Ecto neural progenitor cell (in vitro differentiated cells): ENCODE measurements at regions not wholly inside any gene's neighbourhood (a gene's known extent, or its start where the extent isn't known, plus 50 kb on each side); places are given as distances from the start of the nearest gene placed in this dataset.
"Not testable (repeated sequence)": the region's sequence is repeated elsewhere in the genome, so short reads cannot be mapped to it uniquely, and the experiment has no call there.

Source experiments
- DNase-seq: peaks from one replicate; pipeline ENCODE4 v3.0.0-alpha.2; 2018; ENCODE audit warnings: low spot score

DNA sequence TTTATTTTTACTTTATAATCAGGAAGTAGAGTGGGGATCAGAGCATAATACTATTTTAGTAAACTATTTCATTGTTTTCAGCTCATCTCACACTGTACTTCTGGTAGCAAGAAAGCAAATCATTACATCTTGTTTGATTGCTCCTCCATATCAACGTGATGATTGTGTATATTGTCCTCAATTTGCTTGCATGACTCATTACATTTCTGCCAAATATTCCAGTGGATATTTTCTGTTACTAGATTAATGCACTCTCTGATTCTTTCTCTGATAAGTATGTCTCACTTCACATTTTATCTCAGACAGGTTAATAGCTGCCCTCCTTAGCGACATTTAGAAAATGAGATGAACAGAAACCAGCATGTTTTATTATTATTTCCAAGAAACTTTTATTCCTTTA, 1145.3 kb downstream of the OTOL1 start:
- DNase-seq = no peak

- DNase-seq = no peak
Observed at GRCh38 chr3:162643245-162643644, 1146.6 kb downstream of the OTOL1 start.

- no peak for DNase-seq
Observed at GRCh38 chr3:162647321-162647720, 1150.7 kb downstream of the OTOL1 start.

- no peak for DNase-seq
Observed at GRCh38 chr3:162658003-162658402, 1161.4 kb downstream of the OTOL1 start.

DNA sequence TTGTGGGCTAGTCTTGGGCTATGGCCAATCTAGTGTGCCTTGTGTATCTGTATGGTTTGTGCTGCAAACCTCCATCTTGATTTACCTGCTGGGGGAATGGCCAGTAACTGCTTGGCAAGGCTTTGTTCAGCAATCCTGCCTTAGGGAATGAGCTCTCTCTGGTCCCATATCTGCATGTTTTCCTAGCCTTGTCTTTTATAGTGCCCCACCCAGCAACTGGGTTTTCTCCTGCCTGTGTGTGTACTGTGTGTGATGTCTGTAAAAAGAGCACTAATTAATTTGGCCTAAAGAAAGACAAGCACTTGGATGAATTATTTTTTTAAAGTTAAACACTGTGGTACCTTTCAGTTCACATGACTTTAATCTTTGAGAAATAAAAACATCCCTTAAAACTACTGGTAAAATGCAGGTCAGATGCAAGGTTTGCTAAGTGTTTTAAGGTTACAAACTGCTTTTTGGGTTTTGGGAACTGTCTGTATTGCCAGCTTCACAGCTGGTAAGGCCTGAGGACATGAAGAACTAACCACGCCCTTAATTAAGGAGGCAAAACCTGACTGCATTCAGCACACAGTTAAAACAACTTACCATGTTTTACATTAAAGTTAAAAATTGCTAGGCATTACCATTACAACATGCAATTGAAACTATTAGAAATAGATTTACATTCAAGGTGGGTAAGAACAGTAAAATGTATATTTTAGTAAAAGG, 1169.2 kb downstream of the OTOL1 start:
- DNase-seq = no peak

DNA sequence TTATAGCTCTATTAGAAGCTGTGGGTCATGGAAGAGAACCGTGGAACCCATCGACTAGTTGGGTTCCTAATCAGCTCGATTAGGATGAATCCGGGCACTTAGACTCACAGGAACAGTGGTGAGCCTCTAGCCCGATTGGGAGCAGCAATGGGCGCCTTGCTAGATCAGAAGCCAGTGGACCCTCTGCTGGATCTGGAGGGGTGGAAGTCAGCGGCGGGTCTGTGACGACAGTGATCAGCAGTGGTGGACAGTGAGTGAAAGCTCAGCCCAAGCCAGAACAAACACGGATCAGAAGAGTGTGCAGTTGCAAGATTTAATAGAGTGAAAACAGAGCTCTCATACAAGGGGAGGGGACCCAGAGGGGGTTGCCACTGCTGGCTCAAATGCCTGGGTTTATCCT, 1170.2 kb downstream of the OTOL1 start:
- DNase-seq = no peak

- no peak for DNase-seq
Observed at GRCh38 chr3:162670181-162670580, 1173.6 kb downstream of the OTOL1 start.

DNA sequence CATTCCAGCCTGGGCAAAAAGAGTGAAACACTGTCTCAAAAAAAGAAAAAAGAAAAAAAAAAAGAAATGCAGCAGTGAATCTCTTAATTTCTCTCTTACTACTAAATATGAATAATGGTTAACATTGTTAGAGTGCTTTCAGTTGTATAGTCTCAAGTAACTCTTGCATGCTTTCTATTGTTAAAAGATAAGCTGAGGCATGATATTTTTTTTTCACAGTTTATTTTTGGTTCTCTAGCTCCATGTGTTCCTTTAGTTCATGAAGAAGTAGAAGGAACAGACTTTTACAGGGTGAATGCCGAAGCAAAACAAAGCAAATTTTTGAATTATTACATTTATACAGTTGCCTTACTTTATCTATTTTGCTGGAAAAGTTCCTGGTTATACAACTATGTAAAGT, 1180.9 kb downstream of the OTOL1 start:
- DNase-seq = no peak

- DNase-seq = no peak
Observed at GRCh38 chr3:162678941-162679340, 1182.3 kb downstream of the OTOL1 start.

- no peak for DNase-seq
Observed at GRCh38 chr3:162684260-162684659, 1187.7 kb downstream of the OTOL1 start.

DNA sequence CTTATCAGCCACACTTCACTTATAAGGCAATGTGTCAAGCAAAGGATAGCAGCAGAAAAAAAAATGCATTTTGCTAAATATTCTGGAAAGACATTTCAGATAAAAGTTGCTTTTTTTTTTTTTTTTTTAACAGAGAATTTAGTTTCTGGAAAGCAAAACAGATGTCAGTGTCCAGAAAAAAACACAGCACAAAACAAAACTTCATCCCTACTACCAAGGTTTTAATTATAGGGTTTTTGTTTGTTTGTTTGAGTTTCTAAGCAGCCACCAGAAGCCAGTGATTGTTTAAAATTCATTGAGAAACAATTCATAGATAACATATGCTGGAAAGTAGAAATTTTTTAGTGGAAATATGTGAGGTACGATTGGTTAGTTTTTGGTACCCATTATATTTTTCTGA, 1202.7 kb downstream of the OTOL1 start:
- DNase-seq = no peak

GRCh38 chr3:162701211-162701610, 1204.6 kb downstream of the OTOL1 start:
- no peak for DNase-seq

- no peak for DNase-seq
Observed at GRCh38 chr3:162702768-162703385, 1206.3 kb downstream of the OTOL1 start.

GRCh38 chr3:162704238-162704637, 1207.6 kb downstream of the OTOL1 start:
- DNase-seq = no peak

DNA sequence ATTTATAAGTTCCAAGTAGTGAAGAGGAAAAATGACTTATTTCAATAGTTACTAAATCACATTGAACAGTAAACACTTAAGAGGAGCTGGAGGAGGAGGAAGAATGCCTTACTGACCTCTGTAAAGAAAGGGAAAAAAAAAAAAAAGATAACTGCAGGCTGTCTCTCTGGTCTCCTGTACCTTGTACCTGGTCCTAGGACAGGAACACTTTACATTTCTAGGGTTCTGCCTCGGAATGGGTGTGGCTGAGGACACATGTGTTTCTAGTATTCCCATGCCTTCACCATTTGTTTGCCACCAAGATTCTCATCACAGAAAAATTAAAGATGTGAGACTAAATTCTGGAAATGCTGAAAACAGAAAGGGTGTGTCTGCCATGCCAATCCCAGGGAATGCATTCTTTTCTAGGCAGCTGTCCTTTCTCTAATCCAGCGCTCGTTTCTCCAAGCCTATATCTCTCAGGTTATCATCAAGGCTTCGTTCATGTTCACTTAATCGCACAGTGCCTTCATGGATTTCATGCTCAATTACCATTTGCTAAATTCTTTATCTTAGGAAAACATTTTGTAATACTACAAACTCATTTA, 1208.3 kb downstream of the OTOL1 start:
- DNase-seq = no peak

DNA sequence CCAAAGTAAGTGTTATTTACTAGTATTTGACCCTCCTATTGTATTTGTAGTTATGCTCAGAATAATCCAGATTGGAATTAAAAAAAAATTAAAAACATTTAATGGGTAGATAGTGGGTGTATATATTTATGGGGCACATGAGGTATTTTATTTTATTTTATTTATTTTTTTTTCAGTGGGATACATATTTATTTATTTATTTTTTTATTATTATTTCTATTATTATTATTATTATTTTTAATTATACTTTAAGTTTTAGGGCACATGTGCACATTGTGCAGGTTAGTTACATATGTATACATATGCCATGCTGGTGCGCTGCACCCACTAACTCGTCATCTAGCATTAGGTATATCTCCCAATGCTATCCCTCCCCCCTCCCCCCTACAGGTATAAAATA, 1211.8 kb downstream of the OTOL1 start:
- DNase-seq = not testable (repeated sequence)

- not testable (repeated sequence) for DNase-seq
Observed at GRCh38 chr3:162708942-162709706, 1212.5 kb downstream of the OTOL1 start.

DNA sequence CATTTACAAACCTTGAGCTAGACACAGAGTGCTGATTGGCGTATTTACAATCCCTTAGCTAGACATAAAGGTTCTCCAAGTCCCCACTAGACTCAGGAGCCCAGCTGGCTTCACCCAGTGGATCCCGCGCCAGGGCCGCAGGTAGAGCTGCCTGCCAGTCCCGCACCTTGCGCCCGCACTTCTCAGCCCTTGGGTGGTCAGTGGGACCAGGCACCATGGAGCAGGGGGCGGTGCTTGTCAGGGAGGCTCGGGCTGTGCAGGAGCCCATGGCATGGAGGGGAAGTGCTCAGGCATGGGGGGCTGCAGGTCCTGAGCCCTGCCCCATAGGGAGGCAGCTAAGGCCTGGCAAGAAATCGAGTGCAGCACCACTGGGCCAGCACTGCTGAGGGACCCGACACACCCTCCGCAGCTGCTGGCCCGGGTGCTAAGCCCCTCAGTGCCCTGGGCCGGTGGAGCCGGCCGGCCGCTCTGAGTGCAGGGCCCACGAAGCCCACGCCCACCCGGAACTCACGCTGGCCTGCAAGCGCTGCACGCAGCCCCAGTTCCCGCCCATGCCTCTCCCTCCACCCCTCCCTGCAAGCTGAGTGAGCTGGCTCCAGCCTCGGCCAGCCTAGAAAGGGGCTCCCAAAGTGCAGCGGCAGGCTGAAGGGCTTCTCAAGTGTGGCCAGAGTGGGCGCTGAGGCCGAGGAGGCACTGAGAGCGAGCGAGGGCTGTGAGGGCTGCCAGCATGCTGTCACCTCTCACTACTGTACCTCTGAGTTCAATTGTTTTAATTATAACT, 1213.9 kb downstream of the OTOL1 start:
- DNase-seq = no peak

DNA sequence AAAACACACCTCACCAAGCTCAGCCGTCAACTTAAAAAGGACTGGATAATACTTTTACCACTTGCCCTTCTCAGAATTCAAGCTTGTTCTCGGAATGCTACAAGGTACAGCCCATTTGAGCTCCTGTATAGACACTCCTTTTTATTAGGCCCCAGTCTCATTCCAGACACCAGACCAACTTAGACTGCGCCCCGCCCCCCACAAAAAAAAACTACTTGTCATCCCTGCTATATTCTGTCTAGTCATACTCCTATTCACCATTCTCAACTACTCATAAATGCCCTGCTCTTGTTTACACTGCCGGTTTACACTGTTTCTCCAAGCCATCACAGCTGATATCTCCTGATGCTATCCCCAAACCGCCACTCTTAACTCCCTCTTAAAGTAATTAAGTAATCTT, 1220.5 kb downstream of the OTOL1 start:
- not testable (repeated sequence) for DNase-seq

- DNase-seq = no peak
Observed at GRCh38 chr3:162718697-162719096, 1222.1 kb downstream of the OTOL1 start.

- DNase-seq = no peak
Observed at GRCh38 chr3:162719684-162720341, 1223.2 kb downstream of the OTOL1 start.
